DOHH2 (cell line): ENCODE measurements at regions not wholly inside any gene's neighbourhood (a gene's known extent, or its start where the extent isn't known, plus 50 kb on each side); places are given as distances from the start of the nearest gene placed in this dataset.

ENCODE experiments used
- EZH2phosphoT487 ChIP-seq: fragments of 200-600 bp; sonication (generic); IDR thresholded peaks from 2 replicates; pipeline ENCODE4 v1.6.1; 2017; ENCODE audit warnings: borderline replicate concordance, mild to moderate bottlenecking, antibody characterized with exemption, low read length, moderate library complexity, mixed read lengths
- TF ChIP-seq, protein P1 (sequence below): fragments of 200-600 bp; sonication (generic); IDR thresholded peaks from one replicate; pipeline ENCODE4 v1.5.1; 2014; ENCODE audit warnings: antibody characterized with exemption, mild to moderate bottlenecking, low read depth, low read length; ENCODE audit not compliant: poor library complexity, severe bottlenecking

DNA sequence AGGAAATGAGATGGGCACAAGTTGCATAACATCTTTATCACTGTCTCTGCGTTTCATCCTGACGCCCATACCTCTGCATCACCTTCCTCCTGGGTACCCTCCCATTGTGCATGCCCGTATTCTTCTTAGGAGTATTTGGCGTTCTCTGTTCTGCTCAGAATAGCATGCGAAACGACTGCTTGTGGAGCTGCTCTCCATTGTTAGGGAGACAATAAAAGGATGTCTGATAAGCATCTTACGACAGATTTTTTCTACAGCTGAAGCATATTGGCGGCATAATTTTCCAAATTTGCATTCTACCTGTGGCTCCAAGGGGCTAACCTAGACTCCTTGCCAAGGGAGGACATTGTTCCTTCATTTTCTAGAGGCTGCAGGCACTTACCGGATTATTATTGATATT lies 118.6 kb downstream of the EDN1 start:
- TF ChIP-seq, protein P1, sequence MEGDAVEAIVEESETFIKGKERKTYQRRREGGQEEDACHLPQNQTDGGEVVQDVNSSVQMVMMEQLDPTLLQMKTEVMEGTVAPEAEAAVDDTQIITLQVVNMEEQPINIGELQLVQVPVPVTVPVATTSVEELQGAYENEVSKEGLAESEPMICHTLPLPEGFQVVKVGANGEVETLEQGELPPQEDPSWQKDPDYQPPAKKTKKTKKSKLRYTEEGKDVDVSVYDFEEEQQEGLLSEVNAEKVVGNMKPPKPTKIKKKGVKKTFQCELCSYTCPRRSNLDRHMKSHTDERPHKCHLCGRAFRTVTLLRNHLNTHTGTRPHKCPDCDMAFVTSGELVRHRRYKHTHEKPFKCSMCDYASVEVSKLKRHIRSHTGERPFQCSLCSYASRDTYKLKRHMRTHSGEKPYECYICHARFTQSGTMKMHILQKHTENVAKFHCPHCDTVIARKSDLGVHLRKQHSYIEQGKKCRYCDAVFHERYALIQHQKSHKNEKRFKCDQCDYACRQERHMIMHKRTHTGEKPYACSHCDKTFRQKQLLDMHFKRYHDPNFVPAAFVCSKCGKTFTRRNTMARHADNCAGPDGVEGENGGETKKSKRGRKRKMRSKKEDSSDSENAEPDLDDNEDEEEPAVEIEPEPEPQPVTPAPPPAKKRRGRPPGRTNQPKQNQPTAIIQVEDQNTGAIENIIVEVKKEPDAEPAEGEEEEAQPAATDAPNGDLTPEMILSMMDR, result no peak
- no peak for TF ChIP-seq EZH2phosphoT487
